ENCODE measurements at regions not wholly inside any gene's neighbourhood (a gene's known extent, or its start where the extent isn't known, plus 50 kb on each side); places are given as distances from the start of the nearest gene placed in this dataset.

DNA sequence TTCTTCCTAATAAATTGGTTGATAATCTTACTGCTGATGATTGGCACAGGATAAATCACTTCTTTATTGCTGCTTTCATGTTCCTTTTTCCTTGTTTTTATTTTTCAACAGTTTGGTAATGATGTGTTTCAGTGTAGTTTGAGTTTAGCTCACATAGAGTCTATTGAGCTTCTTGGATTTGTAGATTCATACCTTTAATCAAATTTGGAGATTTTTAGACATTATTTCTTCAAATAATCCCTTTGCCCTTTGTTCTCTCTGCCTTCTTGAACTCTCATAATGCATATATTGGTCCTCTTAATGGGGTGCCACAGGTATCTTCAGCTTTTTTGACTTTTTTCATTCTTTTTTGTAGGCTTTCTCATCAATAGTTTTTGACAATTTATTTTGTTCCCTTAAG lies 275.3 kb downstream of the TLE4 start:
- intact Hi-C loops (cut with micrococcal nuclease; ENCODE audit: unreplicated experiment), result no loop called here
- no peak for ATAC-seq
- Histone ChIP-seq H3K36me3 (ENCODE audit: control insufficient read depth, insufficient read depth, low read length) (no peaks in the 10 kb centered on the region), H3K4me3 (ENCODE audit: low read depth in 2 of 2, low read length in 2 of 2) (no peak overlapping the region), H3K27ac (ENCODE audit: low read length) (no peak overlapping the region), H3K27me3 (ENCODE audit: control insufficient read depth, insufficient read depth, low read length) (no peaks in the 10 kb centered on the region), H3K4me1 (ENCODE audit: control insufficient read depth, insufficient read depth, low read length) (no peaks in the 10 kb centered on the region), H3K9me3 (ENCODE audit: control insufficient read depth, insufficient read depth, low read depth, low read length) (no peaks in the 10 kb centered on the region)
- DNase-seq (ENCODE audit: low read depth, low spot score), result no peak
- in situ Hi-C loops (cut with HindIII; ENCODE audit: low pct_unique_long_range_greater_than_20kb, low sequenced_read_pairs), result no loop called here
- BruUV-seq (replicated peaks), result no TSS peak
- CTCF ChIA-PET, result no interaction called here
- TF ChIP-seq CTCF (IDR thresholded peaks at IDR 0.05) (no peak), POLR2AphosphoS5 (IDR thresholded peaks at IDR 0.05; ENCODE audit: low read depth, low read length) (no peak), REST (IDR thresholded peaks at IDR 0.05; ENCODE audit: insufficient read depth in 1 of 2, low read depth in 2 of 2, low read length in 1 of 2) (no peak), SIN3A (IDR thresholded peaks at IDR 0.05; ENCODE audit: borderline replicate concordance, insufficient read depth, low read depth, low read length) (no peak), TCF7L2 (IDR thresholded peaks at IDR 0.05; ENCODE audit: low read depth, low read length) (no peak)
- POLR2A ChIA-PET, result no interaction called here

- no peak for ATAC-seq
- POLR2A ChIA-PET, result no interaction called here
- no TSS peak for BruUV-seq (replicated peaks)
Measured at GRCh38 chr9:79829566-79830302, 258.0 kb downstream of the TLE4 start.

More at GRCh38 chr9:79829566-79830302, 258.0 kb downstream of the TLE4 start:
- Histone ChIP-seq H3K9me3 (ENCODE audit: control insufficient read depth, insufficient read depth, low read depth, low read length) (no peaks in the 10 kb centered on the region), H3K36me3 (ENCODE audit: control insufficient read depth, insufficient read depth, low read length) (no peaks in the 10 kb centered on the region), H3K4me1 (ENCODE audit: control insufficient read depth, insufficient read depth, low read length) (no peaks in the 10 kb centered on the region), H3K27ac (ENCODE audit: low read length) (no peak overlapping the region), H3K4me3 (ENCODE audit: low read depth in 2 of 2, low read length in 2 of 2) (no peak overlapping the region), H3K27me3 (ENCODE audit: control insufficient read depth, insufficient read depth, low read length) (no peaks in the 10 kb centered on the region)
- CTCF ChIA-PET, result no interaction called here
- no peak for DNase-seq (ENCODE audit: low read depth, low spot score)
- intact Hi-C loops (cut with micrococcal nuclease; ENCODE audit: unreplicated experiment), result no loop called here
- no peak for TF ChIP-seq SIN3A (IDR thresholded peaks at IDR 0.05; ENCODE audit: borderline replicate concordance, insufficient read depth, low read depth, low read length)
- no peak for TF ChIP-seq CTCF (IDR thresholded peaks at IDR 0.05)
- no peak for TF ChIP-seq POLR2AphosphoS5 (IDR thresholded peaks at IDR 0.05; ENCODE audit: low read depth, low read length)
- TF ChIP-seq TCF7L2 (IDR thresholded peaks at IDR 0.05; ENCODE audit: low read depth, low read length), result no peak
- no peak for TF ChIP-seq REST (IDR thresholded peaks at IDR 0.05; ENCODE audit: insufficient read depth in 1 of 2, low read depth in 2 of 2, low read length in 1 of 2)
- in situ Hi-C loops (cut with HindIII; ENCODE audit: low pct_unique_long_range_greater_than_20kb, low sequenced_read_pairs), result no loop called here

Measured in Panc1 (cell line).